A549 (cell line): ENCODE measurements at regions not wholly inside any gene's neighbourhood (a gene's known extent, or its start where the extent isn't known, plus 50 kb on each side); places are given as distances from the start of the nearest gene placed in this dataset.

Experiments used
- ATAC-seq, 2 experiments: fragments of 200-7000 bp in 1 of 2; fragments of >200 bp in 1 of 2; cut with Nextera tagmentation in 1 of 2; cut with Tn5 transposase in 1 of 2; 3 replicates each; pipeline versions ENCODE4 v1.8.0 to v1.9.1; 2018 to 2020; ENCODE audit warnings: mild to moderate bottlenecking in 1 of 2, moderate library complexity in 1 of 2
- CTCF ChIA-PET: fragments of 300-600 bp; sonication (Branson Sonifier 250); formaldehyde crosslinking; extraction: SDS; loops from one replicate; lab custom pipeline; 2021; ENCODE audit warnings: antibody characterized with exemption, inconsistent platforms; lab: Yijun Ruan, JAX
- POLR2A ChIA-PET: fragments of 350-600 bp; formaldehyde crosslinking; extraction: SDS; loops from one replicate; lab custom pipeline; 2021; ENCODE audit warnings: antibody characterized with exemption, inconsistent platforms; lab: Yijun Ruan, JAX
- DNase-seq, 2 experiments: peaks; one replicate each; pipeline versions ENCODE4 v3.0.0 to v3.0.0-alpha.2; 2011 to 2016; ENCODE audit warnings: low read depth in 1 of 2, low spot score in 1 of 2
- FAIRE-seq: peaks from 2 replicates; lab custom pipeline; 2011; peaks lifted over from hg19 to GRCh38; lab: Jason Lieb, UNC
- H3K27ac ChIP-seq, 2 experiments: fragments of >200 bp; sonication (Bioruptor Twin); formaldehyde crosslinking; 3 replicates each; pipeline ENCODE4 v1.5.1; 2016 to 2017
- H3K4me1 ChIP-seq: fragments of >200 bp; sonication (Bioruptor Twin); formaldehyde crosslinking; 3 replicates; pipeline ENCODE4 v1.6.1; 2016
- H3K4me2 ChIP-seq: fragments of >200 bp; sonication (Bioruptor Twin); formaldehyde crosslinking; 3 replicates; pipeline ENCODE4 v1.6.1; 2016
- H3K4me3 ChIP-seq: fragments of >200 bp; sonication (Bioruptor Twin); formaldehyde crosslinking; 3 replicates; pipeline ENCODE4 v1.5.1; 2016
- H3K9me3 ChIP-seq: fragments of >200 bp; sonication (Bioruptor Twin); formaldehyde crosslinking; 3 replicates; pipeline ENCODE4 v1.6.1; 2016
- CBX2 ChIP-seq: fragments of 200-600 bp; sonication (generic); IDR thresholded peaks from 2 replicates; pipeline ENCODE4 v1.6.1; 2016; ENCODE audit warnings: low read depth, mild to moderate bottlenecking, borderline replicate concordance
- CEBPB ChIP-seq, 2 experiments: fragments of >200 bp in 1 of 2; sonication (Bioruptor Twin) in 1 of 2; formaldehyde crosslinking in 1 of 2; IDR thresholded peaks; 2 replicates each; pipeline ENCODE4 v1.6.1; 2012 to 2016
- CHD2 ChIP-seq: fragments of 150-350 bp; IDR thresholded peaks from 2 replicates; pipeline ENCODE4 v1.6.1; 2014; ENCODE audit warnings: low read length; ENCODE audit not compliant: partially characterized antibody
- CHD4 ChIP-seq: fragments of 200-600 bp; sonication (generic); IDR thresholded peaks from 2 replicates; pipeline ENCODE4 v1.6.1; 2016; ENCODE audit warnings: antibody characterized with exemption, mild to moderate bottlenecking, borderline replicate concordance
- GATA3 ChIP-seq: IDR thresholded peaks from 2 replicates; pipeline ENCODE4 v1.6.1; 2012; ENCODE audit warnings: borderline replicate concordance
- HEYL ChIP-seq: fragments of 250-450 bp; sonication (Bioruptor Pico); IDR thresholded peaks from 2 replicates; pipeline ENCODE4 v1.8.0; 2021; ENCODE audit warnings: mild to moderate bottlenecking, moderate library complexity
- HOXB13 ChIP-seq: fragments of 250-450 bp; sonication (Bioruptor Pico); IDR thresholded peaks from 2 replicates; pipeline ENCODE4 v1.5.0; 2020; ENCODE audit warnings: low read depth, mild to moderate bottlenecking, moderate library complexity
- JUNB ChIP-seq: fragments of >200 bp; sonication (Bioruptor Twin); formaldehyde crosslinking; IDR thresholded peaks from 2 replicates; pipeline ENCODE4 v1.6.1; 2016
- KDM1A ChIP-seq: fragments of 200-600 bp; sonication (generic); IDR thresholded peaks from 2 replicates; pipeline ENCODE4 v1.6.1; 2016; ENCODE audit warnings: low read depth, mild to moderate bottlenecking
- KDM5A ChIP-seq: fragments of 200-600 bp; sonication (generic); IDR thresholded peaks from 2 replicates; pipeline ENCODE4 v1.6.1; 2016; ENCODE audit warnings: antibody characterized with exemption, mild to moderate bottlenecking
- NFE2L2 ChIP-seq: fragments of 150-350 bp; conservative IDR thresholded peaks from 2 replicates; pipeline ENCODE4 v1.6.1; 2014; ENCODE audit warnings: low read length
- NR3C1 ChIP-seq: fragments of >200 bp; sonication (Bioruptor Twin); formaldehyde crosslinking; IDR thresholded peaks from 3 replicates; pipeline ENCODE4 v1.6.1; 2017
- PHF8 ChIP-seq: fragments of 200-600 bp; sonication (generic); IDR thresholded peaks from 2 replicates; pipeline ENCODE4 v1.6.1; 2016; ENCODE audit warnings: low read depth, mild to moderate bottlenecking, antibody characterized with exemption, moderate library complexity, borderline replicate concordance
- REST ChIP-seq: fragments of 200-600 bp; sonication (generic); IDR thresholded peaks from 2 replicates; pipeline ENCODE4 v1.6.1; 2016; ENCODE audit warnings: antibody characterized with exemption, mild to moderate bottlenecking, moderate library complexity
- SREBF2 ChIP-seq: fragments of 450-650 bp; IDR thresholded peaks from 2 replicates; pipeline ENCODE4 v1.6.1; 2014; ENCODE audit warnings: mild to moderate bottlenecking, moderate library complexity
- ZC3H11A ChIP-seq: fragments of 450-650 bp; IDR thresholded peaks from 2 replicates; pipeline ENCODE4 v1.6.1; 2014; ENCODE audit warnings: antibody characterized with exemption, mild to moderate bottlenecking
- WGBS: methylation state at CpG from one replicate; pipeline ENCODE4 v1.1.6; 2017; ENCODE audit errors: missing lambda C conversion rate; 5-methylcytosine and 5-hydroxymethylcytosine counted together
- TF ChIP-seq, protein P1 (sequence below): IDR thresholded peaks from 2 replicates; pipeline ENCODE4 v1.6.1; 2012; ENCODE audit warnings: low read depth, borderline replicate concordance

DNA sequence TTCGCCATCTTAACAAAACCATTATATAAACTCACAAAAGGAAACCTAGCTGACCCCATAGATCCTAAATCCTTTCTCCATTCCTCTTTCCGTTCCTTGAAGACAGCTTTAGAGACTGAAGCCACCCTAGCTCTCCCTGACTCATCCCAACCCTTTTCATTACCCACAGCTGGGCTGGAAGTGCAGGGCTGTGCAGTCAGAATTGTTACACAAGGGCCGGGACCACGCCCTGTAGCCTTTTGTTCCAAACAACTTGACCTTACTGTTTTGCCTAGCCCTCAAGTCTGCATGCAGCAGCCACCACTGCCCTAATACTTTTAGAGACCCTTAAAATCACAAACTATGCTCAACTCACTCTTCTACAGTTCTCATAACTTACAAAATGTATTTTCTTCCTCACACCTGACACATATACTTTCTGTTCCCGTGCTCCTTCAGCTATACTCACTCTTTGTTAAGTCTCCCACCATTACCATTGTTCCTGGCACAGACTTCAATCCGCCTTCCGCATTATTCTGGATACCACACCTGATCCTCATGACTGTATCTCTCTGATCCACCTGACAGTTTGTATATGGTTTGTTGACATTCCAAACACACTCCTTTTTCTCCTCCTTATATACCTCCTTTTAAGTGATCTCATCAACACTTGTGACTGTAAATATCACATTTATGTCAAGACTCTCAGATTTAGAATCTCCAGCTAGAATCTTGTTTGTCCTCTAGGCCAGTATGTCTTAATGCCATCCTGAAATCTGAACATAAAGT lies 208.7 kb downstream of the KITLG start:
- ATAC-seq: no peak
- POLR2A ChIA-PET: no interaction called here
- no peak for FAIRE-seq
- peak in 1 of 2 experiments; percentile 9 for DNase-seq
- H3K4me1 ChIP-seq: peaks cover 6% of the 10 kb centered on the region; the same call in 1 of the 3 replicates
- no peak overlapping the region for H3K4me3 ChIP-seq
- no peaks in the 10 kb centered on the region for H3K9me3 ChIP-seq
- TF ChIP-seq, protein P1, sequence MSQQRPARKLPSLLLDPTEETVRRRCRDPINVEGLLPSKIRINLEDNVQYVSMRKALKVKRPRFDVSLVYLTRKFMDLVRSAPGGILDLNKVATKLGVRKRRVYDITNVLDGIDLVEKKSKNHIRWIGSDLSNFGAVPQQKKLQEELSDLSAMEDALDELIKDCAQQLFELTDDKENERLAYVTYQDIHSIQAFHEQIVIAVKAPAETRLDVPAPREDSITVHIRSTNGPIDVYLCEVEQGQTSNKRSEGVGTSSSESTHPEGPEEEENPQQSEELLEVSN: no peak
- TF ChIP-seq NFE2L2 (no peak), CHD4 (no peak), ZC3H11A (no peak)
- TF ChIP-seq, all 56 proteins: peak for 0
- Histone ChIP-seq H3K4me2 (peak overlapping the region; percentile 18; the same call in 2 of the 3 replicates), H3K27ac (no peak overlapping the region)
- CTCF ChIA-PET: no interaction called here
- WGBS: 65% methylated on average over 7 of the region's 7 CpGs

GRCh38 chr12:88375306-88376305 lies 204.7 kb downstream of the KITLG start:
- H3K27ac ChIP-seq: no peak overlapping the region
- no peak for DNase-seq
- ATAC-seq: no peak
- no peak overlapping the region for H3K4me3 ChIP-seq
- no peaks in the 10 kb centered on the region for H3K9me3 ChIP-seq
- no peak overlapping the region for H3K4me2 ChIP-seq
- ChIA-PET POLR2A (no interaction called here), CTCF (interaction anchor here (0.9 to 1.0 kb wide), 2 partner anchors 10 to 12 kb away, joined by 3 read pairs; no protein-coding TSS in a partner anchor)
- H3K4me1 ChIP-seq: peaks cover 6% of the 10 kb centered on the region; the same call in 1 of the 3 replicates
- FAIRE-seq: no peak
- no peak for TF ChIP-seq REST
- 67% methylated on average over 6 of the region's 6 CpGs for WGBS

DNA sequence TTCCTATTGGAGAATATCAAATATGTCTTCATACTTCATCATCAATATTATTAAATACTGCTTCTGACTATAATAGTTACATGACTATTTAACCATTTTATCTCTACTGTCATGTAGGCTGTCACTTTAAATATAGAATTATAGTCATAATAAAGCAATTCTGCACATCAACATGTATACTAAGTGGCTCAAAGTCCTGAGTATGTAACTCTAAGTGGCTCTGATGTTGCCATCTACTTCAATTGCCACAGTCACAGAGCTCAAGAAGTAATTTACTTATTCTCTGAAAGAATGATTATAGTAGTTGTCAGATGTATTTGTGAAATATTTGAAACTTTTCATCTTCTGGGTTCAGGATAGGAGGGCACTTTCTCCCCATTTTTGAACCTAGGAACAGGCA lies 202.3 kb downstream of the KITLG start:
- FAIRE-seq: no peak
- Histone ChIP-seq H3K9me3 (no peaks in the 10 kb centered on the region), H3K4me3 (no peak overlapping the region), H3K4me1 (no peaks in the 10 kb centered on the region), H3K4me2 (no peak overlapping the region), H3K27ac (no peak overlapping the region)
- CTCF ChIA-PET: interaction anchor here (0.6 to 0.9 kb wide), 2 partner anchors 15 to 22 kb away, joined by 3 to 5 read pairs; no protein-coding TSS in a partner anchor
- DNase-seq: no peak
- TF ChIP-seq JUNB (no peak), CHD2 (no peak), KDM5A (no peak), KDM1A (no peak), NR3C1 (no peak), SREBF2 (no peak), GATA3 (no peak), REST (no peak), NFE2L2 (no peak), PHF8 (no peak), CBX2 (no peak), HEYL (CRISPR knock-in tag) (no peak), HOXB13 (no peak), CEBPB (IDR thresholded peaks at IDR 0.05) (no peak), ZC3H11A (no peak)
- POLR2A ChIA-PET: no interaction called here
- ATAC-seq: no peak; a peak in 1 of 6 replicates
